Astrocyte (in vitro differentiated cells and primary cell): ENCODE measurements at regions not wholly inside any gene's neighbourhood (a gene's known extent, or its start where the extent isn't known, plus 50 kb on each side); places are given as distances from the start of the nearest gene placed in this dataset.

Source experiments
- CTCF ChIP-seq: IDR thresholded peaks from 2 replicates; pipeline ENCODE4 v1.5.1; 2011; ENCODE audit warnings: low read depth, mild to moderate bottlenecking, inconsistent platforms, low read length, moderate library complexity; ENCODE audit not compliant: insufficient read depth
- EZH2 ChIP-seq: IDR thresholded peaks from 2 replicates; pipeline ENCODE4 v1.6.1; 2012; ENCODE audit warnings: mild to moderate bottlenecking, low read length, inconsistent platforms; ENCODE audit not compliant: insufficient read depth

- peak; percentile 42 for TF ChIP-seq CTCF
- TF ChIP-seq EZH2 = no peak
Measured at GRCh38 chr11:15826826-15827225, 529.5 kb downstream of the SOX6 start.
